B cell (primary cell): ENCODE measurements at regions not wholly inside any gene's neighbourhood (a gene's known extent, or its start where the extent isn't known, plus 50 kb on each side); places are given as distances from the start of the nearest gene placed in this dataset.

ENCODE experiments used
- EZH2 ChIP-seq: IDR thresholded peaks from 2 replicates; pipeline ENCODE4 v1.6.1; 2012; ENCODE audit warnings: borderline replicate concordance, low read depth, mild to moderate bottlenecking, moderate library complexity, low read length; ENCODE audit not compliant: insufficient read depth, poor library complexity, severe bottlenecking
- TF ChIP-seq, protein P1 (sequence below): fragments of 200-600 bp; IDR thresholded peaks from one replicate; pipeline ENCODE4 v1.8.0; 2022; ENCODE audit warnings: antibody characterized with exemption, mild to moderate bottlenecking

DNA sequence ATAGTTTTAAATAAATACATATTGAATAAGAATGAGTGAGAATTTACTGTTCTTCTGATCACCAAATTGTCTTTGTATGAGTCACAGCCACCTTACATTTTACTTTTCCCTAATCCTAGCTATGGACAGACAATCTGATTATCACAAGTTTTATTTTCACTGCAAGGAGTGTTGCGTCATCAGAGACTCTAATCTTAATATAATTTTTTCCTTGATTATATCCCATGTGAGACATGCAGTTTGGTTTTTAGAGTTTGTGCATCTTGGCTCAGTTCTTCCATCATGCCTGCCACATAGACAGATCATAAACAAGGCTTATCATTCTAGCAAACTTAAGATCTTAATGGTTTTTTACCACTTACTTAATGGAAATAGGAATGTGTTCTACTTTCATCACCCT lies 478.5 kb upstream of the CDH18 start:
- TF ChIP-seq, protein P1, sequence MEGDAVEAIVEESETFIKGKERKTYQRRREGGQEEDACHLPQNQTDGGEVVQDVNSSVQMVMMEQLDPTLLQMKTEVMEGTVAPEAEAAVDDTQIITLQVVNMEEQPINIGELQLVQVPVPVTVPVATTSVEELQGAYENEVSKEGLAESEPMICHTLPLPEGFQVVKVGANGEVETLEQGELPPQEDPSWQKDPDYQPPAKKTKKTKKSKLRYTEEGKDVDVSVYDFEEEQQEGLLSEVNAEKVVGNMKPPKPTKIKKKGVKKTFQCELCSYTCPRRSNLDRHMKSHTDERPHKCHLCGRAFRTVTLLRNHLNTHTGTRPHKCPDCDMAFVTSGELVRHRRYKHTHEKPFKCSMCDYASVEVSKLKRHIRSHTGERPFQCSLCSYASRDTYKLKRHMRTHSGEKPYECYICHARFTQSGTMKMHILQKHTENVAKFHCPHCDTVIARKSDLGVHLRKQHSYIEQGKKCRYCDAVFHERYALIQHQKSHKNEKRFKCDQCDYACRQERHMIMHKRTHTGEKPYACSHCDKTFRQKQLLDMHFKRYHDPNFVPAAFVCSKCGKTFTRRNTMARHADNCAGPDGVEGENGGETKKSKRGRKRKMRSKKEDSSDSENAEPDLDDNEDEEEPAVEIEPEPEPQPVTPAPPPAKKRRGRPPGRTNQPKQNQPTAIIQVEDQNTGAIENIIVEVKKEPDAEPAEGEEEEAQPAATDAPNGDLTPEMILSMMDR: no peak
- no peak for TF ChIP-seq EZH2
